ENCODE measurements at regions not wholly inside any gene's neighbourhood (a gene's known extent, or its start where the extent isn't known, plus 50 kb on each side); places are given as distances from the start of the nearest gene placed in this dataset.

DNA sequence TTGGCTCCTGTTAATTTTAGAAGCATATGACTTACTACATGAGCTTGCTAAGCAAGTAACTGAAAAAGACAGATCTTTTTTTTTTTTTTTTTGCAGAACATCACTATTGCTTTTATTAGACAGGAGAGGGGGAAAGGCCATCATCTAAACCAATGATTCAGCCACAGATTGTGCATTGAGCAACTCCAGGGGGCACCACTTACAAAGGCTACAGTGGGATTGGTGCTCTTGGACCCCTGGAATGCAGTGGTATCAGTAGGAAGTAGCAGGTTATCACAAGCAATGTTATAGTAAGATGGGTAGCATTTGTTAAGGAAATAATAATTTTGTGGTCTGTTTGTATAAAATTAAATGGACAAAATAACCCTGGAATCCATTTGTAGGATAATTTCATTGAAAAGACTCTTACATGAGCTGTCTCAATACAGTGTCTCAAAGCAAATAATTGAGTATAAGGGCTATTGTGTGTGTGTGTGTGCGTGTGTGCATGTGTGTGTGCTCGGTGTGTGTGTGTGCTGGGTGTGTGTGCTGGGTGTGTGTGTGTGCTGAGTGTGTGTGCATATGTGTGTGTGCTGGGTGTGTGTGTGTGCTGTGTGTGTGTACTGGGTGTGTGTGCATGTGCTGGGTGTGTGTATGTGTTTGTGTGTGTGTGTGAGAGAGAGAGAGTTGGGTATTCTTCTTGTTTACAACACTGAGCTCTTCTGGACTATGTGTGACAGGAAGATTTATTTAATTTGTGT is 296.3 kb downstream of the PCDH7 start:
- TF ChIP-seq, protein P1, sequence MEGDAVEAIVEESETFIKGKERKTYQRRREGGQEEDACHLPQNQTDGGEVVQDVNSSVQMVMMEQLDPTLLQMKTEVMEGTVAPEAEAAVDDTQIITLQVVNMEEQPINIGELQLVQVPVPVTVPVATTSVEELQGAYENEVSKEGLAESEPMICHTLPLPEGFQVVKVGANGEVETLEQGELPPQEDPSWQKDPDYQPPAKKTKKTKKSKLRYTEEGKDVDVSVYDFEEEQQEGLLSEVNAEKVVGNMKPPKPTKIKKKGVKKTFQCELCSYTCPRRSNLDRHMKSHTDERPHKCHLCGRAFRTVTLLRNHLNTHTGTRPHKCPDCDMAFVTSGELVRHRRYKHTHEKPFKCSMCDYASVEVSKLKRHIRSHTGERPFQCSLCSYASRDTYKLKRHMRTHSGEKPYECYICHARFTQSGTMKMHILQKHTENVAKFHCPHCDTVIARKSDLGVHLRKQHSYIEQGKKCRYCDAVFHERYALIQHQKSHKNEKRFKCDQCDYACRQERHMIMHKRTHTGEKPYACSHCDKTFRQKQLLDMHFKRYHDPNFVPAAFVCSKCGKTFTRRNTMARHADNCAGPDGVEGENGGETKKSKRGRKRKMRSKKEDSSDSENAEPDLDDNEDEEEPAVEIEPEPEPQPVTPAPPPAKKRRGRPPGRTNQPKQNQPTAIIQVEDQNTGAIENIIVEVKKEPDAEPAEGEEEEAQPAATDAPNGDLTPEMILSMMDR (IDR thresholded peaks at IDR 0.05): no peak
- no peak for TF ChIP-seq ZFX (IDR thresholded peaks at IDR 0.05; ENCODE audit: borderline replicate concordance)

Measured in 22Rv1 (cell line).